ENCODE measurements at regions not wholly inside any gene's neighbourhood (a gene's known extent, or its start where the extent isn't known, plus 50 kb on each side); places are given as distances from the start of the nearest gene placed in this dataset.

- intact Hi-C loops (cut with micrococcal nuclease) (no loop called here), in situ Hi-C loops (cut with MboI) (no loop called here)
- DNase-seq (ENCODE audit: extremely low read depth in 1 of 4, low spot score in 3 of 4) (no peak), FAIRE-seq (no peak), ATAC-seq (no peak)
- H3K4me2 ChIP-seq (ENCODE audit: insufficient read depth, low read length) = no peak overlapping the region
- no peaks in the 10 kb centered on the region for H3K79me2 ChIP-seq (ENCODE audit: control insufficient read depth, insufficient read depth, low read length)
- peaks cover 11 to 15% of the 10 kb centered on the region in 2 experiments; a peak in 3 of 5 replicates for H3K4me1 ChIP-seq (replicated peaks in 1 of 2; ENCODE audit: control insufficient read depth in 2 of 2, insufficient read depth in 2 of 2, low read length in 2 of 2)
- H4K20me1 ChIP-seq (replicated peaks; ENCODE audit: control insufficient read depth, insufficient read depth, low read length) = no peaks in the 10 kb centered on the region
- POLR2A ChIA-PET = interaction anchor here (0.7 to 1.2 kb wide), 2 partner anchors 29 to 372 kb away, joined by 3 to 6 read pairs; no protein-coding TSS in a partner anchor
- 74% methylated on average over 2 of the region's 2 CpGs for WGBS (ENCODE audit: insufficient coverage, low coverage, missing lambda C conversion rate)
- no peaks in the 10 kb centered on the region for H3K9me1 ChIP-seq (ENCODE audit: control insufficient read depth, insufficient read depth, low read length)
- no peak for TF ChIP-seq MYNN (IDR thresholded peaks at IDR 0.05)
- no peak for TF ChIP-seq MYNN (CRISPR knock-in tag; IDR thresholded peaks at IDR 0.05)
- TF ChIP-seq HLTF (IDR thresholded peaks at IDR 0.05) = no peak
- BruUV-seq (replicated peaks) = no TSS peak
- H2AFZ ChIP-seq (ENCODE audit: low read depth, low read length) = peak overlapping the region; percentile 28; the same call in 1 of the 2 replicates
- no peak overlapping the region for H3K9ac ChIP-seq (ENCODE audit: insufficient read depth in 1 of 2, low read depth in 2 of 2, low read length in 2 of 2)
- no peaks in the 10 kb centered on the region for H3K36me3 ChIP-seq (ENCODE audit: control insufficient read depth, insufficient read depth, low read length)
- H3K9me3 ChIP-seq (replicated peaks; ENCODE audit: control insufficient read depth, insufficient read depth, low read depth, low read length) = no peaks in the 10 kb centered on the region
- H3K27me3 ChIP-seq (ENCODE audit: control insufficient read depth in 2 of 2, insufficient read depth in 2 of 2, low read length in 2 of 2) = no peaks in the 10 kb centered on the region; a peak in 1 of 5 replicates
- no peak overlapping the region for H3K27ac ChIP-seq (ENCODE audit: extremely low read depth, low read depth, low read length)
- no peak overlapping the region for H3K4me3 ChIP-seq
- CTCF ChIA-PET (ENCODE audit: low intra/inter-chr PET ratio) = no interaction called here
Observed at GRCh38 chr3:139218046-139218445, 125.8 kb upstream of the MRPS22 start.

GRCh38 chr3:139219463-139219862, 124.4 kb upstream of the MRPS22 start:
- Histone ChIP-seq H3K27ac (ENCODE audit: extremely low read depth, low read depth, low read length) (no peak overlapping the region), H3K4me3 (no peak overlapping the region), H3K9ac (ENCODE audit: insufficient read depth in 1 of 2, low read depth in 2 of 2, low read length in 2 of 2) (no peak overlapping the region), H3K4me2 (ENCODE audit: insufficient read depth, low read length) (no peak overlapping the region), H3K9me1 (ENCODE audit: control insufficient read depth, insufficient read depth, low read length) (no peaks in the 10 kb centered on the region), H3K4me1 (replicated peaks in 1 of 2; ENCODE audit: control insufficient read depth in 2 of 2, insufficient read depth in 2 of 2, low read length in 2 of 2) (peaks cover 11 to 15% of the 10 kb centered on the region in 2 experiments; a peak in 3 of 5 replicates), H3K9me3 (replicated peaks; ENCODE audit: control insufficient read depth, insufficient read depth, low read depth, low read length) (no peaks in the 10 kb centered on the region), H3K27me3 (ENCODE audit: control insufficient read depth in 2 of 2, insufficient read depth in 2 of 2, low read length in 2 of 2) (no peaks in the 10 kb centered on the region; a peak in 1 of 5 replicates), H4K20me1 (replicated peaks; ENCODE audit: control insufficient read depth, insufficient read depth, low read length) (no peaks in the 10 kb centered on the region), H3K79me2 (ENCODE audit: control insufficient read depth, insufficient read depth, low read length) (no peaks in the 10 kb centered on the region), H3K36me3 (ENCODE audit: control insufficient read depth, insufficient read depth, low read length) (no peaks in the 10 kb centered on the region), H2AFZ (ENCODE audit: low read depth, low read length) (no peak overlapping the region)
- ChIA-PET POLR2A (interaction anchor here (0.7 kb wide), 1 partner anchor 56 kb away, joined by 3 read pairs; no protein-coding TSS in a partner anchor), CTCF (ENCODE audit: low intra/inter-chr PET ratio) (interaction anchor here (0.6 kb wide), 1 partner anchor 740 kb away, joined by 8 read pairs; no protein-coding TSS in a partner anchor)
- BruUV-seq (replicated peaks) = no TSS peak
- FAIRE-seq = no peak
- in situ Hi-C loops (cut with MboI) = no loop called here
- intact Hi-C loops (cut with micrococcal nuclease) = no loop called here
- WGBS (ENCODE audit: insufficient coverage, low coverage, missing lambda C conversion rate) = 93% methylated on average over 4 of the region's 4 CpGs
- TF ChIP-seq NONO (IDR thresholded peaks at IDR 0.05; ENCODE audit: low read depth in 2 of 2, low read length in 1 of 2) (no peak), ZNF778 (CRISPR knock-in tag; IDR thresholded peaks at IDR 0.05) (no peak), ZBTB12 (CRISPR knock-in tag; IDR thresholded peaks at IDR 0.05) (no peak), ZNF277 (CRISPR knock-in tag; IDR thresholded peaks at IDR 0.05; ENCODE audit: borderline replicate concordance) (no peak)
- DNase-seq (ENCODE audit: extremely low read depth in 1 of 4, low spot score in 3 of 4) = no peak
- ATAC-seq = no peak
